ENCODE measurements at regions not wholly inside any gene's neighbourhood (a gene's known extent, or its start where the extent isn't known, plus 50 kb on each side); places are given as distances from the start of the nearest gene placed in this dataset.

GRCh38 chr12:67073336-67073735, 195.8 kb upstream of the CAND1 start:
- Histone ChIP-seq H3K27me3 (peaks cover 85% of the 10 kb centered on the region), H3K4me1 (ENCODE audit: control insufficient read depth in 1 of 2, insufficient read depth in 1 of 2, low read depth in 1 of 2, low read length in 1 of 2) (peaks cover 3 to 12% of the 10 kb centered on the region in 2 experiments), H3K9me3 (no peaks in the 10 kb centered on the region), H3K4me3 (ENCODE audit: low read depth in 1 of 2, low read length in 1 of 2) (no peak overlapping the region), H3K27ac (no peak overlapping the region), H3K36me3 (no peaks in the 10 kb centered on the region)
- TF ChIP-seq, protein P1, sequence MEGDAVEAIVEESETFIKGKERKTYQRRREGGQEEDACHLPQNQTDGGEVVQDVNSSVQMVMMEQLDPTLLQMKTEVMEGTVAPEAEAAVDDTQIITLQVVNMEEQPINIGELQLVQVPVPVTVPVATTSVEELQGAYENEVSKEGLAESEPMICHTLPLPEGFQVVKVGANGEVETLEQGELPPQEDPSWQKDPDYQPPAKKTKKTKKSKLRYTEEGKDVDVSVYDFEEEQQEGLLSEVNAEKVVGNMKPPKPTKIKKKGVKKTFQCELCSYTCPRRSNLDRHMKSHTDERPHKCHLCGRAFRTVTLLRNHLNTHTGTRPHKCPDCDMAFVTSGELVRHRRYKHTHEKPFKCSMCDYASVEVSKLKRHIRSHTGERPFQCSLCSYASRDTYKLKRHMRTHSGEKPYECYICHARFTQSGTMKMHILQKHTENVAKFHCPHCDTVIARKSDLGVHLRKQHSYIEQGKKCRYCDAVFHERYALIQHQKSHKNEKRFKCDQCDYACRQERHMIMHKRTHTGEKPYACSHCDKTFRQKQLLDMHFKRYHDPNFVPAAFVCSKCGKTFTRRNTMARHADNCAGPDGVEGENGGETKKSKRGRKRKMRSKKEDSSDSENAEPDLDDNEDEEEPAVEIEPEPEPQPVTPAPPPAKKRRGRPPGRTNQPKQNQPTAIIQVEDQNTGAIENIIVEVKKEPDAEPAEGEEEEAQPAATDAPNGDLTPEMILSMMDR (IDR thresholded peaks at IDR 0.05): no peak

- no peaks in the 10 kb centered on the region for H3K9me3 ChIP-seq
- H3K4me1 ChIP-seq (ENCODE audit: control insufficient read depth in 1 of 2, insufficient read depth in 1 of 2, low read depth in 1 of 2, low read length in 1 of 2): peaks cover 3 to 6% of the 10 kb centered on the region in 2 experiments
- no peaks in the 10 kb centered on the region for H3K36me3 ChIP-seq
- TF ChIP-seq, protein P1 (IDR thresholded peaks at IDR 0.05): no peak
- H3K27me3 ChIP-seq: peaks cover 81% of the 10 kb centered on the region
- no peak overlapping the region for H3K4me3 ChIP-seq (ENCODE audit: low read depth in 1 of 2, low read length in 1 of 2)
- no peak overlapping the region for H3K27ac ChIP-seq
Measured at GRCh38 chr12:67074072-67074471, 195.1 kb upstream of the CAND1 start.

DNA sequence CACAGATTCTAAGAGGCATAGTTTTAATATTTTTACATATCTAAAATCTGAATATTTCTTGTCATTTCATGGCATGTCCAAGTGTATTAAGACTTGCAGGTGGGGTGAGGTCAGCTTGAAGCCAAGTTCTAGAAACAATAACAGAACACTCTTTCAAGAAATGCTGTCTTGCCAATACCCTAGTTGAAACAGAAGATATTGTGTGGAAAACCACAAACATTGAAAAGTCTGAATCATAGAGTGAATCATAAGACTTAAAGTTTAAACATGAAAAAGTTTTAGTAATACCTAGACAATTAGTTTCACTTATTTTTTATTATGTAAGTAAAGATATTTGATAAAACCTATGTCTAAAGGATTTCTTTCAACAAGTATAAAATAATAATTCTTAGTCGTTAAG, 191.5 kb upstream of the CAND1 start:
- H3K36me3 ChIP-seq: no peaks in the 10 kb centered on the region
- no peaks in the 10 kb centered on the region for H3K9me3 ChIP-seq
- no peaks in the 10 kb centered on the region for H3K4me1 ChIP-seq (ENCODE audit: control insufficient read depth in 1 of 2, insufficient read depth in 1 of 2, low read depth in 1 of 2, low read length in 1 of 2)
- H3K27me3 ChIP-seq: peaks cover 78% of the 10 kb centered on the region
- H3K4me3 ChIP-seq (ENCODE audit: low read depth in 1 of 2, low read length in 1 of 2): no peak overlapping the region
- H3K27ac ChIP-seq: no peak overlapping the region
- TF ChIP-seq, protein P1 (IDR thresholded peaks at IDR 0.05): no peak

DNA sequence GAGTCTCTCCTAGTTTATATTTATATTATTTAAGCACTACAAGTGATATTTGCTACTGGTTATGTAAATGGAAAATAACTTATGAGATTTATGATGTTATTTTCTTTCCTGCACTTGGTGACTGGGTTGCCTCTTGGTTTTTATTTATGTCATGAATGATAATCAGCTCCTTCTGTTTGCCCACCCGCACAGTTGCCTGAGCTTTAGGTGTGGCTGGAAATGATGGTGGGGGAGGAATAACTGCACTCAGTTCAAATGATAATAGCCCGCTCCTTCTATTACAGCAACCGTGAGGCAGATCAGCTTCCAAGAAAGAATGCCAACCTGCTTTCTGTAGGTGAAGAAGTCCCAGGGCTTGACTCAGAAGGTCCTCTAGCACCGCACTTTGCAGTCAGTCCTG, 190.2 kb upstream of the CAND1 start:
- Histone ChIP-seq H3K27me3 (peaks cover 74% of the 10 kb centered on the region), H3K4me1 (ENCODE audit: control insufficient read depth in 1 of 2, insufficient read depth in 1 of 2, low read depth in 1 of 2, low read length in 1 of 2) (no peaks in the 10 kb centered on the region), H3K27ac (no peak overlapping the region), H3K4me3 (ENCODE audit: low read depth in 1 of 2, low read length in 1 of 2) (no peak overlapping the region), H3K9me3 (no peaks in the 10 kb centered on the region), H3K36me3 (no peaks in the 10 kb centered on the region)
- TF ChIP-seq, protein P1 (IDR thresholded peaks at IDR 0.05): no peak

- Histone ChIP-seq H3K36me3 (no peaks in the 10 kb centered on the region), H3K4me1 (ENCODE audit: control insufficient read depth in 1 of 2, insufficient read depth in 1 of 2, low read depth in 1 of 2, low read length in 1 of 2) (no peaks in the 10 kb centered on the region), H3K9me3 (no peaks in the 10 kb centered on the region), H3K4me3 (ENCODE audit: low read depth in 1 of 2, low read length in 1 of 2) (no peak overlapping the region), H3K27ac (no peak overlapping the region), H3K27me3 (peaks cover 60% of the 10 kb centered on the region)
- TF ChIP-seq, protein P1 (IDR thresholded peaks at IDR 0.05): no peak
Measured at GRCh38 chr12:67080637-67081036, 188.5 kb upstream of the CAND1 start.

DNA sequence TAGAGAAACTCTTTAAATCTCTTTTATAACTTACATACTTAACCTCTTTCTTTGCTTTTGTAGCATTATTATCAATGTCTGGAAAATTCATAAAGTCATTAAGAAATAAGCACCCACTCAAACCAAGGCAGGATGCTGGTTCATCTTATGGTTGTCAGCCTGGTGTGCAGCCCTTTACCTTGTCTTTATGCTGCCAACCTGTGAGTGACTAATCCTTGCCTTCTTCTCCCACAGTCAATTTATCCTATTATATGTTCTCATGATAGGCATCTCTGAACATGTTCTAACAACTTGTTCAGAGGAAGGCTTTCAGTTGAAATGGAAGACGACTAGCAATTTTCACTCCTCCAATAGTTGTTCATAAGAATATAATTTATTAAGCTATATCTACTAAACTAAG, 186.9 kb upstream of the CAND1 start:
- Histone ChIP-seq H3K27me3 (peaks cover 52% of the 10 kb centered on the region), H3K4me3 (ENCODE audit: low read depth in 1 of 2, low read length in 1 of 2) (no peak overlapping the region), H3K4me1 (ENCODE audit: control insufficient read depth in 1 of 2, insufficient read depth in 1 of 2, low read depth in 1 of 2, low read length in 1 of 2) (no peaks in the 10 kb centered on the region), H3K9me3 (no peaks in the 10 kb centered on the region), H3K36me3 (no peaks in the 10 kb centered on the region), H3K27ac (no peak overlapping the region)
- TF ChIP-seq, protein P1 (IDR thresholded peaks at IDR 0.05): no peak
